HG02884 (cell line): ENCODE measurements at regions not wholly inside any gene's neighbourhood (a gene's known extent, or its start where the extent isn't known, plus 50 kb on each side); places are given as distances from the start of the nearest gene placed in this dataset.
"Not testable (repeated sequence)": the region's sequence is repeated elsewhere in the genome, so short reads cannot be mapped to it uniquely, and the experiment has no call there.

ENCODE experiments used
- ATAC-seq: cut with Tn5 transposase; IDR thresholded peaks from one replicate; pipeline ENCODE4 v1.9.1; 2021; ENCODE audit warnings: mild to moderate bottlenecking, moderate library complexity; ENCODE audit not compliant: unreplicated experiment

DNA sequence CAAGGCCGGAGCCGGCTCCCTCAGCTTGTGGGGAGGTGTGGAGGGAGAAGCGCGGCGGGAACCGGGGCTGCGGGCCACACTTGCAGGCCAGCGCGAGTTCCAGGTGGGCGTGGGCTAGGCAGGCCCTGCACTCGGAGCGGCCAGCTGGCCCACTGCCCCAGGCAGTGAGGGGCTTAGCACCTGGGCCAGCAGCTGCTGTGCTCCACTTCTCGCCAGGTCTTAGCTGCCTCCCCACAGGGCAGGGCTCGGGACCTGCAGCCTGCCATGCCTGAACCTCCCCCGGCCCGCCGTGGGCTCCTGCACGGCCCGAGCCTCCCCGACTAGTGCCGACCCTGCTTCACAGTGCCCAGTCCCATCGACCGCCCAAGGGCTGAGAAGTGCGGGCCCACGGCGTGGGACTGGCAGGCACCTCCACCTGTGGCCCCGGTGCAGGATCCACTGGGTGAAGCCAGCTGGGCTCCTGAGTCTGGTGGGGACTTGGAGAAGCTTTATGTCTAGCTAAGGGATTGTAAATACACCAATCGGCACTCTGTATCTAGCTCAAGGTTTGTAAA is 131.8 kb downstream of the KDR start:
- not testable (repeated sequence) for ATAC-seq

DNA sequence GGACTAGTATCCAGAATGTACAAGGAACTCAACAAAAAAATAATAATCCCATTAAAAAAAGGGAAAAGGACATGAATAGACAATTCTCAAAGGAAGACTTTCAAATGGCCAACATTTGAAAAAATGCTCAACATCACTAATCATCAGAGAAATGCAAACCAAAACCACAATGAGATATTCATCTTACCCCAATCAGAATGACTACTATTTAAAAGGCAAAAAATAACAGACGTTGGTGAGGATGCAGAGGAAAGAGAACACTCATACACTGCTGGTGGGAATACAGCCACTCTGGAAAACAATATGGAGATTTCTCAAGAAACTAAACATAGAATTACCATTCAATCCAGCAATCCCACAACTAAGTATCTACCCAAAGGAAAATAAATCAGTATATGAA is 133.1 kb downstream of the KDR start:
- no peak for ATAC-seq

DNA sequence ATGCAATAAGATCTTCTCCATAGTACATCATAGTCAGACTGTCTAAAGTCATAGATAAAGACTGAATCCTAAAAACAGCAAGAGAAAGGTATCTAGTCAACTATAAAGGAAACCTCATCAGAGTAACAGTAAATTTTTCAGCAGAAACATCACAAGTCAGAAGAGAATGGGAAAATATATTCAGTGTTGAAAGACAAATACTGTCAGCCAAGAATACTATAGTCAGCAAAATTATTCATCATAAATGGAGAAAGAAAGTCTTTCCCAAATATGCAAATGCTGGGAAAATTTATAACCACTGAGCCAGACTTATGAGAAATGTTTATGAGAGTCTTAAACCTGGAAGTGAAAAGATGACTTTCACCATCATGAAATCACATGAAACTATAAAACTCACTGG is 136.7 kb downstream of the KDR start:
- no peak for ATAC-seq

DNA sequence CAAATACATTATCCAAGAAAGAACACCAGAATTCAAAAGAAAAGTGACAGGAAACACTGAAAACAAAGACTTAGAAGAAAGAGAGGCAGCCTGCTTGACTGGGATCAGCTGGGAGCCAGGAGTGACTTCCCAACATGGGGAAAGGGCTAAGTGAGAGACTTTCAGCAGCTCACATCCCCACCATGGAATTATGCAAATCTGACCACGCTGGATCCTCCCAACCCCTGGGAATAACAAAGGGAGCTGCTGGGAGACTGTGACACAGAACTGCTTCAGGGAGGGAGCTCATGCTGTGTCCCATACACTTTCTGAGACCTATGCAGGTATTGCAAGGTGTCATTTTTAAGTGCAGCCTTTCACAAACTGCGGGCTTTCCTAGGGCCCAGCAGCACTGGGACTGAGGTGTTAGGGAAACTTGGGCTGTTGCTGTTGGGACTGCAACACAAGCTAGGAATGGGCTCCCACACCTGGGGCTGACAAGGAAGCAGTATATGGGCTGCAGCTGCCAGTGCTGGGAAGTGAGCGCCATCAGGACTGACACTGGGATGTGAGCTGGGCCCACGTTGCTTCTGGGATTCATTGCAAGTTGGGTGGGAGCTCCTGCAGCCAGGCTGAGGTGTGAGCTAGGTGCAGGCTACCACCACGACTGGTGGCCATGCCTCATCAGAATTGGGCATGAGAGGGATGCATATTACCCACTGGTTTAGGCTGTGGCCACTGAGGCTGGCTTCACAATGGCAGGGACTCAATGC is 139.1 kb downstream of the KDR start:
- no peak for ATAC-seq

DNA sequence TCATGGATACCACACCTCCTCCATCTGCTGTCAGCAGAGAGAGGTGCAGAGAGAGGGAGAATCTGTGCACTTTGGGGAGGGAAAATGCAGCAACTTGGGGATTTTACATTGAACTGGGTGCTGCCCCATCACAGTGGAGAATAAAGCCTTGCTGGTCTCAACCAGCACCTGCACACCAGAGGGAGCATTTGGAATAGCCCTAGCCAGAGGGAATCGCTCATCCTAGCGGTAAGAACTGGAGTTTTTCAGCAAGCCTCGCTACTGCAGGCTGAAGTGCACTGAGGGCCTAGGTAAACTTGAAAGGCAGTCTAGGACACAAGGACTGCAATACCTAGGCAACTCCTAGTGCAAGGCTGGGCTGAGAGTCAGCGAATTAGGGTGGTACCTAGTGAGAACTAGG is 148.7 kb downstream of the KDR start:
- no peak for ATAC-seq

DNA sequence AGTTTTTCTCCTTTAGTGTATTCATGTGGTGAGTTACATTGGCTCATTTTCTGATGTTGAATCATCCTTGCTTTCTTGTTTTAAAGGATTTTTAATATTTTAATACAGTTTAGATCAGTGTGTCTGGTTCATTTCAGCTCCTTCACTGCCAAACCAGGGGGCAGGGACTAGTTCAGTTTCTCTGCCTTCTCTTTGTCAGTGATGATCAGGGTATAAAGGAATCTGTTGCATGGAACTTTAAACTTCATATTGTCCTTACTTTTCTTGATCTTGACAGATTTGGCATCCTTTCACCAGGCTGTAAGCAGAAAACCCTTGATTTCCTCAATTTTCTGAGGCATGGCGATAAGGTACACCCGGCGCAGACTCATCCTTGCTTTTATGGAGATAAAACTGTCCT is 149.4 kb downstream of the KDR start:
- ATAC-seq, result no peak

DNA sequence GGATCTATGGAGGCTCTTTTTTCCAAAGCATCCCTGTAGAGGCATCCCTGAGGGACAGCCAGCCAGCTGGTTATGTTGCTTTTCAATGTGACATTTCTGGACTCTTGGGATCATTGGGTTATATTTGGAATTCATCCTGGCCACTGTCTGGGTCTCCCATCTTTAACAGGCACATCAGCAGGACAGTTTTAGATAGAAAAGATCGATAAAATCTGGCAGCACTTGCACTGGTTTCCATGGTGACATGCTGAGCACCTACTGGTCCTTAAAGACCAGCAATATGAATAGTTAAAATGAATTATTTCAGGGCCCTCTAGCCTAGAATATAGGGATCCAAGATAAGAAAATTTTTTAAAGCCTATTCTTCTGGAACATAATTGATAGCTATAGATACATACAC is 151.6 kb downstream of the KDR start:
- ATAC-seq, result no peak

DNA sequence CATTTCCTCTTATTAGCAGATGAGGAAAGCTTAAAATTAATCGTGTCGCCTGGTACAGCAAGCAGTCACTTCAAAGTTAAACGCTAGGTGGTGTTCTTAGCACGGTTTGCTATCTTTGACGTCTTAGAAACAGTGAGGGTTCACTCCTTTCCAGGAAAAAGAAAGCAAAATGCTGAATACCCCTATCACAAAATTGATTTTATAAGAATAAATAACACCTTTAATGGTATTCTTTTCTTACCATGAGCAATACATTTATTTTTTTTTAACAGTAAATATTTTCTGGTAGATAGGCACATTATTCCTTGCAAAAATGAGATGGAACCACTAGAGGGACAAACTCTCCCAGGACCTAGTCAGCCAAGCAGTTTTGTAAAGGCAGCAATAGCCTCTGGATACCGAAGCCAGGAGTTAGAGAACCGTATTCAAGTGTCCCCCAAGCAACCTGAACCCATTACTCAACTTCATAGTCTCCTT is 153.9 kb downstream of the KDR start:
- peak; percentile 83 for ATAC-seq

DNA sequence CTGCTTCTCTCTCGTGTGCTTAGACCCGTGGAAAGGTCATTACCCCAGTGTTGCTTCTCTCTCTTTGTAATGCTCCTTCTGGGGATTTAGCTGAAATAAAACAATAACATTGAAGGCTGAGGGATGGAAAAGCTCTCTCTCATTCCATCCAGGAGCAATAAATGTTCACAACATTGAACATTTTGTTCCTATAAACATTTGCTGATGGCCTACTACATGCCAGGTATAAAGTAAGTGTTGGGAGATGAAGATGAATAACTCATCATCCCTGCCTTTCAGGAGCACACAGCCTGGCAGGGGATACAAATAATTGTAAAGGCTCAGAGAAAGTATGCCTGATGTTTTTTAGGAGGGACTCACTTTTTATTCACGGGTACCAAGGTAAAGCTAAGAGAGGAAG is 158.1 kb downstream of the KDR start:
- ATAC-seq, result no peak

DNA sequence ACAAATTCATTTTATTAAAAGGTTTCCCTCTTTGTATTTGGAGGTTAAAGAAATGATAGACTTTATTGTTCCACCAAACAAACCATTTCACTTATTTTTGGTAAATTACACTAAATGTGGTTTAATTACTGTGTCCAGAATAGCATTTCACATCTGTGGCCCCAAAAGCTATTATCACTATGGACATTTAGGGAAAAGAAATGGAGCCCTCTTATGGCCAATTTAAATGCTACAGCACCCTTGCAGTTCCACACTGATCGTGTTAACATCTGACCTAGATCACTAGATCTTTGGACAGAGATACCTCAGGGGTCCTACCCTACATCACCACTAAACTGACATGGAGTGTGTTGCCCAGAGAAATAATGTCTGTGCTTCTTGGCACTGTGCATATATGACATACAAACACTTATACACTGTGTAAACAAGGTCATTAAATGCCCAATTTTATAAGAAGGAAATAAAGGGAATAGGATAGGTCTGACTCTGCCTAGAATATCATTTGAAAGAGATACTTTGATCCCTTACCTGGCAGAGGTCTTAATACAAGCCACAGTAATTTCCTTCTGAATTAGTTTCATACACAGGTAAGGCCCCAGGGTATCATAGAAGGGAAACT is 163.9 kb downstream of the KDR start:
- ATAC-seq, result peak; percentile 54

DNA sequence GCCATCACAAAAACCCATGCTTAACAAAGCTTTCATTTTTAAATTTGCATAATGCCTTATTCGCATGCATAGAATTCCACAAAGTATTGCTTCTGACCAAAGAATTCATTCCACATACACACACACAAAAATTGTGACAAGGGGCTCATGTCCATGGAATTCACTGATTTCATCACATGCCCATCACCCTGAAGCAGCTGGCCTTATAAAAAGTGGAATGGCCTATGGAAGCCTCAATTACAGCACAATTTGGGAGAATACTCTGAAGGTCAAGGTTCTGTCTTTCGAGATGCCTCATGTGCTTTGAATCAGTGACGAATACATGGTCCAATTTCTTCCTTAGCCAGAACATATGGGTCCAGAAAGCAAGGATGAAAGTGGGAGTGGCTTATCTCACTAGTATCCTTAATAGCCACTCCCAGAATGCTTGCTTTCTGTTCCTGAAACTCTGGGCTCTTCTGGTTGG is 165.7 kb downstream of the KDR start:
- ATAC-seq, result no peak

DNA sequence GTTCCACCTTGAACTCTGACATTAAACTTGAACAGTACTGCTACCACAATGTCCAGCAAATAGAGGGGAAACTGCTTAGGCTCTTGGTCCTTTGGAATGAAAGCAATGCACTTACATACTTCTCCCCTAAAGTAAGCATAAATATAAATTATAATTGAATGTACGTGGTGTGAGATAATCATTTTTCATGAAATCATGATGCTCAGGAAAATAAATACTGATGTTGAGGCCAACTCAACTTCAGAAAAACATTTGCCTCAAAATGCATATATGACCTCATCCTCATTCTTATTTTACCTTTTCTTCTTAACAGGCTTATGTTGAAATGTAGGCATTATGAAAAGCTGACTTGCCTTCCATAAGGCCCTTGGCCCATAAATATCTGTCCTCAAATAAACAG is 166.3 kb downstream of the KDR start:
- ATAC-seq, result no peak

DNA sequence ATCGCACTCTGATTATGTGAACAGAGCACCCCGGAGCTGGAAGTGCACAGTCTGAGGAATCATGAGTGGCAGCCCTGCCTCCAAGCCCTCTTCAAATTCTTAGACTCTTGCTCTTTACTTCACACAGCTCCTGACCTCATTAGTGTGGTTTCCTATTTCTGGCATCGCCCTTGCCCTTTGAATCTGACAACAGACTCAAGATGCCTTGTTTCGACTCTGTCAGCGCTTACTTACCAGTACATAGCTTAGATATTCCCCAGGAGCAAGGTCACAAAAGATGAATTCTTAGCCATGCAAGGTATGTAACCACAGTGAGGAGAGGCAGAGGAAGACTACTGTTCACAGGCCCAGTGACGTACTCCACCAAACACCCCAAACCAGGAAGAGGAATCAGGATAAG is 167.2 kb downstream of the KDR start:
- ATAC-seq, result no peak

DNA sequence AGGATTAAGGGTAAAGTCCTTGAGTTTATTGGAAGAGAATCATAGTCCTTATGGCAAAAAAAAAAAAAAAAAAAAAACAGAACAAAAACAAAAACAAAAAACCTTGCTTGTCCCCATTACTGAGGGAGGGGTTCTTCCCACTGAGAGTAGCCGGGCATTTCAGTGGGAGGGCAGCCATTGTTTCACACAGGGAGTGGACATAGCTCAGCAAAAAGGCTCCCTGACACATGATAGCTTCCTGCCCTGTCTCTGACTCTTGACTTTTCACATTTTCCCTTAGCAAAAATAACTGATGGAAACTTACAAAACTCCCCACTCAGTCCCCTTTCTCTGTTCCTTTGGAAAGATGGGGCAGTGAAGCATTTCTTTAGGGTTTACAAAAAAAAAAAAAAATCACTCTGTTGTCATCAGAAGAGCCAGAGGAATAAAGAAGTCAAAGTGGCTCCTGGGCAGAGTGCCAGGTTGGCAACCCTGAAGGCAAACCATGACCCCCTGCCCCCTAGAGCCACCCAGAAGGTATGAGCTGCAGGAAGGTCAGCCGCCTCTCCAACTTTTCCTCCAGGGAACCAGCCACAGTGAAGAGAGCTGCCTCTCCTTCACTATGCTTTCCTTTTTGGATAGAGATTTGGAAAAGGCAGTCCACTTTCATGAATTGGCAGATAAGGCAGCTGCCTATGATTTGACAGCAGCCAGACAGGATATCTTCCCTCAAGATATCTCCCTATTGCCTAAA is 170.6 kb downstream of the KDR start:
- no peak for ATAC-seq

DNA sequence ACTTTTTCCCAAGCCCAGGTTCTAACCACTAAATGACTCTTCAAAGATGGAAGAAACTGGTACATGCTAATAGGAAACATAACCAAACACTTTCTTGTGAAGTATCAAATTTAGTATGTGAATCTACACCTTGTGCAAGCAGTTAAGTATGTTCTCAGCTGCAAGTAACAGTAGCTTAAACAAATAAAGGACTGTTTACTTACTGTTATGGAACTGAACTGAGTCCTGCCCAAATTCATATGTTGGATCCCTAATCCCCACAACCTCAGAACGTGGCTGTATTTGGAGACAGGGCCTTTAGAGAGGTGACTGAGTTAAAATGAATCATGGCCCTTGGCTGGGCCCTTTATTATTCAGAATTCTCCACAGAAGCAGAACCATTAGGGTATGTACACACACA is 178.7 kb downstream of the KDR start:
- ATAC-seq, result no peak

DNA sequence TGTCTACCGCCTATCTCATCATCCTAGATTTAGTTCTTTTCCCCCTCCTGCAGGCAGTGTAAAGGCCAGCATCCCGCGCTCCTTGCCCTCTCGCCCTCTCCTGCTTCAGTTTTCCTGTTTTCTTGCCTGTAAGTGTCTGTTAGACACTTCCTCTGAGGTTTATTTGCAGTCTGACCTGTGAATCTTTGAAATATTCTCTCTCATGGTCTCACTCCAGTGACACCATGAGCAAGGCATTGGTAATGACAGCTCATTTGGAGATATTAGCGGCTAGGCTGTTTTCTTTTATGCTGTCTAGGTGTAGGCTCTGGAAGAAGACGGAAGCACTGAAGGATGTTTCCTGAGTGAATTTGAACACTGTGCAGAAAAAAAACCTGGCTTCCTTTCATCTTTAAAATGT is 179.6 kb downstream of the KDR start:
- ATAC-seq, result no peak

DNA sequence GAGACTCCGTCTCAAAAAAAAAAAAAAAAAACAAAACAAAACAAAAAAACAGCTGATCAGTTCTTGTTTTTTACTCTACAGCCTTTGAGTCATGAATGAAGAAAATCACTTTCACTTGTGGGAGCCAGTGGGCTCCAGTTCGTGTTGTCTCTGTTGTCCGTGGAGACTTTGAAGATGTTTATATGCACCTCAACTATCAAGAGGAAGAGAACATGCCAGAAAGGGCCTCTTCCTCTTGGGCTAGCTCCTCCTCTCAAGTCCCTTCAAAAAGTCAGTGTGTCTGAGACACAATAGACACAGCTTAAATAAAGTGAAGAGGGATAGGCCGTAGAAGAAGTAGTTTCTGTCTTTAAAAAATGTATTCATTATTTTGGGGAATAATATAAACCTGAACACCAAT is 182.7 kb downstream of the KDR start:
- ATAC-seq, result peak; percentile 32

DNA sequence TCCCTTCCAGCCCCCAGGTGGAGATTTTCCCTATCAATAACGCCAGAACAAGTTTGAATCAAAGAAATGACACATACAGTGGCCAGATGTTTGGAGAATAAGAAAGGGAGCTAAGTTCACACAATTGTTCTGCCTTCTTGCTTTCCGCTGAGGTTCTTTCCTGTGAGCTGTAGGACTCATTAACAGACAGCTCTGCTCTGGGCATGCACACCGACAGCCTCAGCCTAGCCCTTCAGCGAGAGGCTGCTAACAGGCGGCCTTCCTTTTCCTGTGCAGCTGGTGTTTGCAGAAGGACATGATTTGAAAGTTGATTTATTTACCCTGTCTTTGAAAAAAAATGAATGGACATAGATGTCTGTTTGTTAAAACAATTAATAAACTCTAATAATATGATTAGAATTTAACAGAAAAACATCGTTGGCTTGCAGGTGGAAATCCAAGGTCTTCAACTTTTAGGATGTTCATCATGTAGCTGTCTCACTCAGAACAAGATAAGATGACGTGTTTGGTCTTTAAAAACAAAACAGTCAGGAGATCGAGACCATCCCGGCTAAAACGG is 183.3 kb downstream of the KDR start:
- ATAC-seq, result peak; percentile 60

DNA sequence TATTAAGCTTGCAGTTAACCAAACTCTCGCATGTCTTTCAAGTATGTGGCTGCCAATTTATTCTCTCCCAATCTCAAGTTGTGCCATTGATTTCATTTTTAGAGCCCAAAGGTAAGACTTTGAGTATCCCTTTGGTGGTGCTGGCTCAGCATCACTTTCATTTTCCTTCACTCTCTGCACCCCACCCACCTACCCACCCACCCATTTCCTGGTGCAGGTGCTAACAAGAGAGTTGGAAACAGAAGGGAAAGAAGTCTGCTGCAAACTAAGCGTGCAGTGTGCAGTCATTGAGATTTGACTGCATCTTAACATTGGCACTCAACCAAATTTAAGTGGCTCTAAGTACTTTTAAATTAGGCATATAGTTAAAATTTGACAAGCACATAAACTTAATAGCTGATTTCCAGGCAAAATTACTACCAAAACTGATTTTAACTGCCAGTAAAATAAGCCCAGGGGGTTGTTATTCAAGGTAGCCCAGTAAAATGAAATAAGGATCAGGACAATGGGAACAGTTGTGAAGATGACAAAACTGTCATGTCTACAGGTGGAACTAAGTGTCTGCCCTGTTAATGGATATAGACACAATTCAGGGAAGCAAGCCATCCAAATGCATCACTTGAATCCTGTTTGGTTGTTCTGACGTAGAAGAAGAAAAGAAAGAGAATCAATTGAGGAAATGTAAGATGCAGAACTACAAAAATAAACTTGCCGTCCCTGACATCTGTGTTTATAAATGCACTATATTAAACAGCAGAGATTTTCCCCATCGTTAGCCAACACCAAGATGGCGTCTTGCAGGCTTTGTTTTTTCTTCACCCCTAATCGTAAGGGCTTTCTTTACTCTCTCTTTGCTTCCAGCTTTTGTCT is 184.2 kb downstream of the KDR start:
- no peak for ATAC-seq

DNA sequence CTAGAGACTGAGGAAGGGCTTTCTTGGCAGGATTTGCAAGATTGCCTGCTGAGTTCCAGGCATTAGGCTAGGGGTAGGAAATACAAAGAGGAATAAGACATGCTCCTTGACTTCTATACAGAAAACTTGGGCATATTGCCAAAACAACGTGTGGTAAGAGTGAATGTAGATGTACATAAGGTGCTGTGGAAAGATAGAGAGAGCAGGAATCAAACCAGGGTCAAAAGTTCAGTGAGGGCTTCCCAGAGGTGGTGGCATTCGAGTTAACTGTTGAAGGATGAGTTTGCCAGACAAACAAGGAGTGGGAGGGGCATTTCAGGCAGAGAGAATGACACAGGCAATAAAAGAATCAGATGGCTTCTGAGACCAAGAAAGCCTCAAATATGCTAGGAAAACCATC is 187.9 kb downstream of the KDR start:
- ATAC-seq, result no peak
